Stimulated activated CD4-positive, alpha-beta T cell treated with anti-CD3 and anti-CD28 coated beads, Interleukin-4, amount 100 ng/mL, for 24 hours (primary cell): ENCODE measurements at regions not wholly inside any gene's neighbourhood (a gene's known extent, or its start where the extent isn't known, plus 50 kb on each side); places are given as distances from the start of the nearest gene placed in this dataset.

Experiments
- DNase-seq: peaks from one replicate; pipeline ENCODE4 v3.0.0-alpha.2; 2020

DNA sequence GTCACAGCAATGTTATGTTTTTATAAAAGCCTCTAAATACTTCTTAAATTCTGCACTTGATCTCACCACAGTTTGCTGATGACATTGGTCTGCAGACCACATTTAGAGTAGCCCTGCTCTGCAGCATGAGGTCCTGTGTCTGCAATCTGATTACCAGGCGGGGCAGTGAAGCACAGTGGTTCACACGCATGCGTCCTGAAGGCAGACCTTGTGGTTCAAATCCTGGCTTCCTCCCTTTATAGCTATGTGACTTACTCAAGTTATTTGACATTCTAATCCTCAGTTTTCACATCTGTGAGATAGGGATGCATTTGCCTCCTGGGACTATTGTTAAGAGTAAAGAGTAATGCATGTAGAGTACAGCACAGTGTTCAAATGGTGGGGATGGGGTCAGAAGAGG, 50.3 kb downstream of the BMAL2 start:
- no peak for DNase-seq

DNA sequence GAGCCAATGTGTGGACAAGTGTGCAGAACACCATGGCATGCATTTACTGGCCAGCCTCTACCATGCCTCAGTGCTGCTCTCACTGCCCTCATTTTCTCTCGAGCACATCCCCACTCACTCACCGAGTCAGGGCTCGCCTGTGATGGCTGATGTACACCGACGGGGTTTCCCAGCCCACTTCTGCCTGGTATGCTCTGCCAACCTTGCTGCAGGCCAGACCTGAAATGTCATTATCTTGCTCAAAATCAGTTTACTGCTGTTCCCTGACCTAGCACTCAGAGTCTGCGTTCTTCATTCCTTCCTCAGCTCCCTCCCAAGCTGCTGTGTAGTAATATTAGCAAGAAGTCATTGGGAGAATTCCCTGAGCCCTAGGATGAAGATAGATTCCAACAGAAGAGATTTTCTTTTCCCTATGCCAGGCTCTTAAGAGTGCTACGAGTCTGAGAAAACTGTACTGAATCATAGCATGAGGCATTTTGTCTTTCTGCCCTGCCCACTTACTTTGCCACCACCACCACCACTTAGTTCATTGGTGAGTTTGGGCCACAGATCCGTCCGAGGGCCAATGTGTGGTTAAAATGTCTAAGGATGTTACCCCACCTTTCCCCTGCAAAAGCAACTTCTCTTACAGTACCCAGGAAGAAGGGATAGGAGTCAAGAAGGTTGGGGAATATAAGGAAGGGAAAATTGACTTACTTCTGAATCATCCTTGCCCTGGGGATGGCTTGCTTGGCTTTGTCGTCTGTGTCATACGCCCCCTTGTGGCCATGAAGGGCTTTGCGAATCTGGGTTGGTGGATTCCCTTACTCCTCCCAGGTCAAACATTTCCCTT, 51.0 kb downstream of the BMAL2 start:
- DNase-seq = peak; percentile 73

DNA sequence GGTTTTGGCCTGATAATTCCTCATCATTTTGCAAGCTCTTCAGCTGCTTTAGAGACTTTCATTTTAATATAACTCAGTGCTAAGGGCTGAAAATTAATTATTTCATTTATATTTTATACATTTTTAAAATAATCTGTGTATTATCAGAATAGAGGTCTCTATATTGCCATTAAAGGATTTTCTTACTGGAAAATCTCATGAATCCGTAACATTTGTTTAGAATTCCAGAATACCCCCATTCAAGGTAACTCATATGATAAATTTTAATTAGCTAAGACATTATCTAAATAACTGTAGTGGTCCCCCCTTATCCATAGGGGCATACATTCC, 51.6 kb downstream of the BMAL2 start:
- DNase-seq = no peak

DNA sequence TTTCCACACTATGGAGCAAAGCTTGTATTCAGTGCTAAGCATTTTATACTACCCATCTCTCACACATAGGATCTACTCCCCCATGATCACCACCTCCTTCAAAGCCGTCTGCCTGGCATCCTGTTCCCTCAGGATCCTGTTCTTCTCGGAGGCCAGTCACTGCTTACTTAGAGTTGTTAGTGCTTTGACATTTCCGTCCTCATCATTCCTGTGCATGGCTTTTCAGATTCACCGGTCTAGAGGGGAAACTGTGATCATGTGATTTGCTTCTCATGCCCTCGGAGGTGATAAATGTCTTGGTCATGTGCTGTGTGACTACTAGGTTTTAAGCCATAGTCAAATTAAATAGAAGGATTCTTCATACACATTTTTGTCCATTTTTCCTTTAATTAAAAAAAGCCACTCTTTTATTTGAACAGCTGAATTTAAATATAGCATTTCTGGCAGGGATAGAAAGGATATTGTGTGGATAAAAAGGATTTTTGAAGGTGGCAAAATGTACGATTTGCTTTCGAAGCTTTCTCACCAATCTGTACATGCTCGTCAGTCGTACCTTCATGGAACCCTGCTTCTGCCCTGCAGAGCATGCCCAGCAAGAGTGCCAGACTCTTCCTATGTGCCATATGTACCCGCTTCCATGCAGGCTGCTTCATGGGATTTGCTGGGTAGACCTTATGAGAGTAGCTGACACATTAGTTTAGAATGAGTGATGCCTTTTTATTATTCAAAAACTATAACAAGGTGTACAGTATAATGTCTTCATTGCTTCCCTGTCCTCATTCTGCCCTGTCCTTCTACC, 53.3 kb downstream of the BMAL2 start:
- DNase-seq = no peak

DNA sequence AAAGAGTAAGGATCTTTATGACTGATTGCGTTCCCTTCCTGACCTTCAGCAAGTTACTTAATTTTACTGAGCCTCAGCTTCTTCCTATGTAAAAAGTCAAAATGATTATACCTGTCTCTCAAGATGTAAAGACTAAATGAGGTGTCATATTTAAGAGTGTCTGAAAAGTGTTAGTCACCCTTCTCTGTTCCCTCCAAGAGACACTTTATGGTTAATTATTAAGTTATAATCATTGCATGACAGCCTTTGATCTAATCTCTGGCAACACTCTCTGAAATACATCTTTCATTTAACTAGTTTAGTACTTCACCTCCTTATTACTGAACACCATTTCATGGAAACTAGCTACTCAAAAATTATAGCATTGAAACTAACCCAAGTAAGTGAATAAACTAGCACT, 54.8 kb downstream of the BMAL2 start:
- DNase-seq = no peak

DNA sequence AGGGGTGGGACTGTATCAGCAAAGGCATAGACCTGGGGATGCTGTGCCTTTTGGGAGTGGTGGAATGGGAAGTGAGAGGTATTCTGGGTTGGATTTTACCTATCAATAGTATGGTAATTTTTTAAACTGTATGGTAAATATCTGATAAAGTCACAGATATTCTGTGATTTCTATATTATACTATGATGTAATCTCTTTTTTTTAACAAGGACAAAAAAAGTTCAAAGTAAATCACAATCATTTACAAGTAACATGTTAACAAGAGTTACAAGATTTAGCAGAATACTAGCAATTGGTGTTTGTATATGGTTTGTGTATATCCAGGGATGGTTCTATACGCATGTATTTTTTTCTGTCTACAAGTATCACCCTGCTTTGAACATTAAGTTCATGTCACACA, 56.0 kb downstream of the BMAL2 start:
- no peak for DNase-seq

DNA sequence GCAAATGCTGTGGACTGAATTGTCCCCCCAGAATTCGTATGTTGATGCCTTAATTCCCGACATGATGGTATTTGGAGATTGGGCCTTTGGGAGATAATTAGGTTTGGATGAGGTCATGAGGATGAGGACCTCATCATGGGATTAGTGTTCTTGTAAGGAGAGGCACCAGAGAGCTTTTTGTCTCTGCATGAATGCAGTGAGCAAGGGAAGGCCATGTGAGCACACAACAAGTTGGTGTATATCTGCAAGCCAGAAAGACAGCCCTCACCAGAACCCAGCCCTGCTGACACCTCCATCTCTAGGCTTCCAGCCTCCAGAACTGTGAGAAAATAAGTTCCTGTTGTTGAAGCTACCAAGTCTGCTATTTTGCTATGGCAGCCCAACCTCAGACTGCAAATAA, 51.9 kb upstream of the SMCO2 start:
- no peak for DNase-seq

DNA sequence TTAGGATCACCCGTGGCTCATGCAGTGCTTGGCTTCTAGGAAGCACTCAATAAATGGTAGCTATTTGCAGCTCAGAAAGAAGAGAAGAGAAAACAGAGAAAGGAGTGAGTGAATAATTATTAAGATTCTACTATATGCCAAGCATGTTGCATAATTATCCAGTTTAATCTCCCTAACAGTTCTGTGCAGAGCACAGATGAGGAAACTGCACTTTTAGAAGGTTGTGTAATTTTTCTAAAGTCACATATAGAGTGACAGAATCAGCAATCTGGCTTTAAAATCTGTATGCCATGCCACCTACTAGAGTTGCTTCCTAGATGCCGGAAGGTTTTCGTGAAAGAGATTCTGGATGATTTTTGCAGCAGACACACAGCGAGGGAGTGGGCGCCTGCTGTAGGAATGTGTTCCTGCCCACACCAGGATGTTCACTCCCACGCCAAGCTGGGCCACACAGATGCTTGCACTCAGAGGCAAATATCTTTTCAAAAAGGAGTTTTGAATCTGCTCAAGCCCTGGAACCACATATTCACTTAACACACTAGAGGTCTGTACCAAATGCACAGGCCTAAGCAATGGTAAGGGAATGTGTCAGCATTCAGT, 50.2 kb upstream of the SMCO2 start:
- no peak for DNase-seq
